ENCODE measurements at regions not wholly inside any gene's neighbourhood (a gene's known extent, or its start where the extent isn't known, plus 50 kb on each side); places are given as distances from the start of the nearest gene placed in this dataset.

- no peak for TF ChIP-seq POLR2A (IDR thresholded peaks at IDR 0.05)
- no peak for TF ChIP-seq POLR2AphosphoS5 (IDR thresholded peaks at IDR 0.05)
These were observed 163.2 kb upstream of the LAMA2 start for GRCh38 chr6:128719786-128720185.
